Vagina (tissue), 2 donors: ENCODE measurements at regions not wholly inside any gene's neighbourhood (a gene's known extent, or its start where the extent isn't known, plus 50 kb on each side); places are given as distances from the start of the nearest gene placed in this dataset.

ENCODE experiments used
- CTCF ChIP-seq, 3 experiments: fragments of 450-650 bp in 2 of 3; fragments of 200-600 bp in 1 of 3; sonication (generic) in 1 of 3; IDR thresholded peaks; one replicate each; pipeline ENCODE4 v1.5.1; 2017 to 2019; ENCODE audit warnings: antibody characterized with exemption in 3 of 3, mild to moderate bottlenecking in 2 of 3, moderate library complexity in 2 of 3
- POLR2A ChIP-seq, 2 donors: fragments of 450-650 bp; IDR thresholded peaks; one replicate each; pipeline ENCODE4 v1.6.1; 2017; ENCODE audit warnings: antibody characterized with exemption in 2 of 2, mild to moderate bottlenecking in 2 of 2, moderate library complexity in 2 of 2

GRCh38 chr13:33519561-33520467 lies 234.3 kb upstream of the STARD13 start:
- TF ChIP-seq CTCF (IDR thresholded peaks at IDR 0.05) = no peak
- TF ChIP-seq POLR2A (IDR thresholded peaks at IDR 0.05) = no peak
